Glutamatergic neuron (in vitro differentiated cells): ENCODE measurements at regions not wholly inside any gene's neighbourhood (a gene's known extent, or its start where the extent isn't known, plus 50 kb on each side); places are given as distances from the start of the nearest gene placed in this dataset.

Source experiments
- DNase-seq: peaks from one replicate; pipeline ENCODE4 v3.0.0; 2022
- H3K27ac Mint-ChIP-seq: one replicate; pipeline ENCODE4 v1.8.0; 2020; ENCODE audit warnings: mild to moderate bottlenecking, mixed read lengths, inconsistent platforms; ENCODE audit not compliant: unreplicated experiment
- H3K27me3 Mint-ChIP-seq: one replicate; pipeline ENCODE4 v1.8.0; 2020; ENCODE audit warnings: mild to moderate bottlenecking, moderate library complexity, mixed read lengths, inconsistent platforms; ENCODE audit not compliant: unreplicated experiment
- H3K36me3 Mint-ChIP-seq: one replicate; pipeline ENCODE4 v1.8.0; 2020; ENCODE audit warnings: mild to moderate bottlenecking, mixed read lengths, inconsistent platforms; ENCODE audit not compliant: unreplicated experiment
- H3K4me1 Mint-ChIP-seq: one replicate; pipeline ENCODE4 v1.8.0; 2020; ENCODE audit warnings: mild to moderate bottlenecking, low read depth, mixed read lengths, inconsistent platforms; ENCODE audit not compliant: unreplicated experiment
- H3K4me3 Mint-ChIP-seq: one replicate; pipeline ENCODE4 v1.8.0; 2020; ENCODE audit warnings: mild to moderate bottlenecking, mixed read lengths, inconsistent platforms; ENCODE audit not compliant: unreplicated experiment
- H3K9me3 Mint-ChIP-seq: one replicate; pipeline ENCODE4 v1.8.0; 2020; ENCODE audit warnings: mild to moderate bottlenecking, moderate library complexity, mixed read lengths, inconsistent platforms; ENCODE audit not compliant: unreplicated experiment
- CTCF ChIP-seq: fragments of 200-600 bp; sonication (generic); IDR thresholded peaks from one replicate; pipeline ENCODE4 v1.5.0; 2021; ENCODE audit not compliant: partially characterized antibody, unreplicated experiment

GRCh38 chr1:69196071-69196470, 371.7 kb upstream of the LRRC7 start:
- Mint-ChIP-seq H3K27me3 (no peaks in the 10 kb centered on the region), H3K36me3 (no peaks in the 10 kb centered on the region), H3K27ac (no peak overlapping the region)

GRCh38 chr1:69197816-69198215, 369.9 kb upstream of the LRRC7 start:
- no peak overlapping the region for H3K27ac Mint-ChIP-seq
- no peaks in the 10 kb centered on the region for H3K4me1 Mint-ChIP-seq
- DNase-seq, result no peak
- no peaks in the 10 kb centered on the region for H3K9me3 Mint-ChIP-seq
- no peaks in the 10 kb centered on the region for H3K27me3 Mint-ChIP-seq
- no peaks in the 10 kb centered on the region for H3K36me3 Mint-ChIP-seq
- no peak overlapping the region for H3K4me3 Mint-ChIP-seq
- no peak for TF ChIP-seq CTCF

More at GRCh38 chr1:69196071-69196470, 371.7 kb upstream of the LRRC7 start:
- Mint-ChIP-seq H3K9me3 (no peaks in the 10 kb centered on the region), H3K4me3 (no peak overlapping the region), H3K4me1 (peaks cover 8% of the 10 kb centered on the region)
- no peak for TF ChIP-seq CTCF
- DNase-seq, result no peak

DNA sequence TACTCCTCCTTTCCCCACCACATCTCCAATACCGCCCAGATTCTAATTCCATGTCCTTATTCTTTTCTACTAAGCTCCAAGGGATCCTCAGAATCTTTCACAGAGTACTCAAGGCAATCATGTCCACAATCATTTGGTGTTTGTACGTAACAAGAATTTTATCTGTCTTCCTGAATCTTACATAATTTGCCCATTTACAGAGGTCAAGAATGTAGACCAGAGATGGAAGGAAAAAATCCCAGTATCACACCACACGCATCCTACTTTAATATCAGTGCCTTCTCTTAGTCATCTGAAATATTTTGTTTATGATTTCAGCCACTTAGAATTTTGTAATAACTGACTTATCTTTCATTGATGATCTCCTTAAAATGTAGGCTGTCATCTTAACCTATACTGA, 366.0 kb upstream of the LRRC7 start:
- no peak overlapping the region for H3K27ac Mint-ChIP-seq
- H3K4me3 Mint-ChIP-seq, result no peak overlapping the region
- no peaks in the 10 kb centered on the region for H3K27me3 Mint-ChIP-seq
- no peaks in the 10 kb centered on the region for H3K36me3 Mint-ChIP-seq
- no peak for TF ChIP-seq CTCF
- DNase-seq, result no peak
- no peaks in the 10 kb centered on the region for H3K4me1 Mint-ChIP-seq
- peaks cover 2% of the 10 kb centered on the region for H3K9me3 Mint-ChIP-seq

- Mint-ChIP-seq H3K27me3 (no peaks in the 10 kb centered on the region), H3K4me1 (no peaks in the 10 kb centered on the region), H3K27ac (no peak overlapping the region), H3K9me3 (peaks cover 2% of the 10 kb centered on the region), H3K4me3 (no peak overlapping the region), H3K36me3 (no peaks in the 10 kb centered on the region)
- TF ChIP-seq CTCF, result no peak
- no peak for DNase-seq
Observed at GRCh38 chr1:69203166-69203565, 364.6 kb upstream of the LRRC7 start.

- Mint-ChIP-seq H3K4me3 (no peak overlapping the region), H3K27ac (no peak overlapping the region), H3K36me3 (no peaks in the 10 kb centered on the region), H3K4me1 (no peaks in the 10 kb centered on the region), H3K9me3 (peaks cover 2% of the 10 kb centered on the region), H3K27me3 (no peaks in the 10 kb centered on the region)
- no peak for TF ChIP-seq CTCF
- DNase-seq, result no peak
Observed at GRCh38 chr1:69213644-69214043, 354.1 kb upstream of the LRRC7 start.
